HepG2 (cell line): ENCODE measurements at regions not wholly inside any gene's neighbourhood (a gene's known extent, or its start where the extent isn't known, plus 50 kb on each side); places are given as distances from the start of the nearest gene placed in this dataset.

Experiments used
- ATAC-seq: fragments of 200-7000 bp; cut with Tn5 transposase; 3 replicates; pipeline ENCODE4 v1.9.1; 2020; ENCODE audit warnings: mild to moderate bottlenecking, moderate library complexity
- BruUV-seq: library from RNA; stranded (reverse); fragments of 400-500 nt; replicated peaks from 2 replicates; lab custom pipeline; 2021; lab: Mats Ljungman, UMichigan
- CTCF ChIA-PET: fragments of 300-600 bp; formaldehyde crosslinking; extraction: SDS; loops from one replicate; lab custom pipeline; 2021; ENCODE audit warnings: low total read pairs, inconsistent platforms, low intra/inter-chr PET ratio; lab: Yijun Ruan, JAX
- POLR2A ChIA-PET: fragments of 350-600 bp; sonication (Branson Sonifier 250); formaldehyde crosslinking; loops from one replicate; lab custom pipeline; 2020; ENCODE audit warnings: antibody characterized with exemption, inconsistent platforms; lab: Yijun Ruan, JAX
- DNase-seq: peaks from one replicate; pipeline ENCODE4 v3.0.0-alpha.2; 2015; ENCODE audit warnings: low spot score
- FAIRE-seq: peaks from 3 replicates; lab custom pipeline; 2011; peaks lifted over from hg19 to GRCh38; lab: Jason Lieb, UNC
- H2AFZ ChIP-seq: one replicate; pipeline ENCODE4 v1.6.1; 2011; ENCODE audit warnings: low read length, inconsistent platforms
- H3K27ac ChIP-seq: fragments of 300-600 bp; 3 replicates; pipeline ENCODE4 v1.8.0; 2011; ENCODE audit warnings: mixed run types, mild to moderate bottlenecking, mixed read lengths, low read length, inconsistent platforms; ENCODE audit not compliant: insufficient read depth; ENCODE audit errors: extremely low read length
- H3K27me3 ChIP-seq, 2 experiments: fragments of 200-600 bp in 1 of 2; 2 replicates in 1 of 2; 3 replicates in 1 of 2; pipeline versions ENCODE4 v1.6.0 to v1.8.0; 2011; ENCODE audit warnings: low read length in 2 of 2, mild to moderate bottlenecking in 2 of 2, moderate library complexity in 2 of 2, inconsistent platforms in 1 of 2; ENCODE audit not compliant: insufficient read depth in 2 of 2, control insufficient read depth in 1 of 2
- H3K36me3 ChIP-seq, 2 experiments: fragments of 200-600 bp in 1 of 2; replicated peaks in 1 of 2; 2 replicates in 1 of 2; 3 replicates in 1 of 2; pipeline versions ENCODE4 v1.5.1 to v1.8.0; 2011; ENCODE audit warnings: low read length in 2 of 2, inconsistent platforms in 1 of 2; ENCODE audit not compliant: insufficient read depth in 2 of 2, control insufficient read depth in 1 of 2
- H3K4me1 ChIP-seq: 2 replicates; pipeline ENCODE4 v1.5.1; 2012; ENCODE audit warnings: low read length, inconsistent platforms; ENCODE audit not compliant: insufficient read depth
- H3K4me2 ChIP-seq: 2 replicates; pipeline ENCODE4 v1.6.0; 2011; ENCODE audit warnings: low read depth, low read length, inconsistent platforms
- H3K4me3 ChIP-seq, 3 experiments: fragments of 200-600 bp in 1 of 3; sonication (generic), shearing (Covaris generic) in 1 of 3; replicated peaks in 1 of 3; 2 replicates each; pipeline ENCODE4 v1.5.1; 2011 to 2016; ENCODE audit warnings: low read length in 3 of 3, inconsistent platforms in 2 of 3, low read depth in 2 of 3, mild to moderate bottlenecking in 2 of 3, control low read depth in 1 of 3, mixed read lengths in 1 of 3; ENCODE audit not compliant: insufficient read depth in 1 of 3
- H3K79me2 ChIP-seq: one replicate; pipeline ENCODE4 v1.6.1; 2011; ENCODE audit warnings: low read length, inconsistent platforms; ENCODE audit not compliant: insufficient read depth
- H3K9ac ChIP-seq: 2 replicates; pipeline ENCODE4 v1.6.0; 2011; ENCODE audit warnings: mild to moderate bottlenecking, low read depth, low read length, inconsistent platforms; ENCODE audit not compliant: insufficient read depth
- H3K9me3 ChIP-seq: 2 replicates; pipeline ENCODE4 v1.5.1; 2012; ENCODE audit warnings: mild to moderate bottlenecking, low read length
- H4K20me1 ChIP-seq: 2 replicates; pipeline ENCODE4 v1.6.0; 2011; ENCODE audit warnings: inconsistent platforms, mild to moderate bottlenecking, low read length, moderate library complexity; ENCODE audit not compliant: insufficient read depth
- AKAP8 ChIP-seq: sonication (generic); formaldehyde crosslinking; IDR thresholded peaks from 2 replicates; pipeline ENCODE4 v1.5.1; 2020; ENCODE audit warnings: mild to moderate bottlenecking, missing genetic modification reagents
- CHCHD3 ChIP-seq: sonication (generic); formaldehyde crosslinking; IDR thresholded peaks from 2 replicates; pipeline ENCODE4 v1.8.0; 2022; ENCODE audit warnings: mild to moderate bottlenecking, missing genetic modification reagents, moderate library complexity
- CHD2 ChIP-seq: IDR thresholded peaks from 2 replicates; pipeline ENCODE4 v1.6.1; 2011; ENCODE audit warnings: low read depth, low read length, improper control_type of control experiment
- FOSL2 ChIP-seq: sonication (generic); formaldehyde crosslinking; IDR thresholded peaks from 2 replicates; pipeline ENCODE4 v1.4.0; 2020; ENCODE audit warnings: missing genetic modification reagents
- HNF4G ChIP-seq, 2 experiments: sonication (generic) in 1 of 2; formaldehyde crosslinking in 1 of 2; IDR thresholded peaks; 2 replicates each; pipeline versions ENCODE4 v1.4.0 to v1.6.1; 2011 to 2020; ENCODE audit warnings: borderline replicate concordance in 2 of 2, low read depth in 2 of 2, mild to moderate bottlenecking in 2 of 2, low read length in 1 of 2, missing genetic modification reagents in 1 of 2, moderate library complexity in 1 of 2
- NRL ChIP-seq: sonication (generic); formaldehyde crosslinking; IDR thresholded peaks from 2 replicates; pipeline ENCODE4 v1.5.0; 2020; ENCODE audit warnings: missing genetic modification reagents, mild to moderate bottlenecking, moderate library complexity, borderline replicate concordance
- SP4 ChIP-seq: sonication (generic); formaldehyde crosslinking; IDR thresholded peaks from 2 replicates; pipeline ENCODE4 v1.8.1; 2023; ENCODE audit warnings: mild to moderate bottlenecking, missing genetic modification reagents
- ZMYM2 ChIP-seq: sonication (generic); formaldehyde crosslinking; IDR thresholded peaks from 2 replicates; pipeline ENCODE4 v1.8.0; 2022; ENCODE audit warnings: mild to moderate bottlenecking, missing genetic modification reagents
- ZNF737 ChIP-seq: sonication (generic); formaldehyde crosslinking; IDR thresholded peaks from 2 replicates; pipeline ENCODE4 v1.5.0; 2020; ENCODE audit warnings: missing genetic modification reagents, mild to moderate bottlenecking, borderline replicate concordance
- WGBS: methylation state at CpG from one replicate; pipeline ENCODE4 v1.1.6; 2017; ENCODE audit warnings: low lambda C conversion rate; 5-methylcytosine and 5-hydroxymethylcytosine counted together
- in situ Hi-C: cut with HindIII; loops from 2 replicates; pipeline ENCODE4 v1.10.0; 2017; ENCODE audit warnings: low pct_unique_long_range_greater_than_20kb; ENCODE audit not compliant: extremely low pct_ligation_motif_present
- intact Hi-C: fragments of 100-400 bp; cut with micrococcal nuclease; formaldehyde crosslinking; loops from one replicate; pipeline ENCODE4 v1.10.0; 2022; ENCODE audit not compliant: unreplicated experiment
- TF ChIP-seq, protein P1 (sequence below): sonication (generic); formaldehyde crosslinking; IDR thresholded peaks from 2 replicates; pipeline ENCODE4 v1.8.0; 2022; ENCODE audit warnings: missing genetic modification reagents, mild to moderate bottlenecking, moderate library complexity, borderline replicate concordance
- TF ChIP-seq, protein P2 (sequence below): sonication (generic); formaldehyde crosslinking; IDR thresholded peaks from 2 replicates; pipeline ENCODE4 v1.4.0; 2020; ENCODE audit warnings: mild to moderate bottlenecking, missing genetic modification reagents
- TF ChIP-seq, protein P3 (sequence below): sonication (generic); formaldehyde crosslinking; IDR thresholded peaks from 2 replicates; pipeline ENCODE4 v1.5.0; 2020; ENCODE audit warnings: missing genetic modification reagents
- TF ChIP-seq, protein P4 (sequence below): IDR thresholded peaks from 2 replicates; pipeline ENCODE4 v1.6.1; 2016; ENCODE audit warnings: control low read depth

DNA sequence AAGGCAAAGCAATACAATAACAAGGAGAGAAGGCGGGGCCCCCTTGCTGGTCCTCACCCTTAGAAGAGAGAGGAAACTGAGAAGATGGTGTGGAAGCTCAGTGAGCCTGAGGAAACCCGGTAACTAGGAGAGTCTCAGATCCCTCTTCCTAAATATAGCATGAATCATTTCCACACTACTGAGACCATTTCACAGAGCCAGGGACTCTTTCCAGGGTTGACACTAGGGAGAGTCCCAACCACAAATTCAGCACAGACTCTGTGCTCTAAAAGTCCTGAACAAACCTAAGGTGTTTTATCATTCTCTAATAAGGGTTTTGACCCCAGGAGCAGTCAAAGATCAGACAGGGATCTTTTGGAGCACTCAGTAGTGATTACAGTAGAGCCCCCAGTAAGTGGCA, 647.7 kb downstream of the KCNT2 start:
- Histone ChIP-seq H3K27me3 (no peaks in the 10 kb centered on the region), H3K9me3 (no peaks in the 10 kb centered on the region)
- CTCF ChIA-PET, result no interaction called here
- WGBS, result 18% methylated on average over 2 of the region's 2 CpGs
- TF ChIP-seq ZMYM2 (no peak), AKAP8 (CRISPR knock-in tag) (no peak), CHCHD3 (no peak), HNF4G (IDR thresholded peaks at IDR 0.05; ENCODE audit: borderline replicate concordance, low read depth, low read length) (no peak), HNF4G (CRISPR knock-in tag; IDR thresholded peaks at IDR 0.05; ENCODE audit: borderline replicate concordance, low read depth) (no peak), NRL (CRISPR knock-in tag) (no peak)
- TF ChIP-seq, protein P1, sequence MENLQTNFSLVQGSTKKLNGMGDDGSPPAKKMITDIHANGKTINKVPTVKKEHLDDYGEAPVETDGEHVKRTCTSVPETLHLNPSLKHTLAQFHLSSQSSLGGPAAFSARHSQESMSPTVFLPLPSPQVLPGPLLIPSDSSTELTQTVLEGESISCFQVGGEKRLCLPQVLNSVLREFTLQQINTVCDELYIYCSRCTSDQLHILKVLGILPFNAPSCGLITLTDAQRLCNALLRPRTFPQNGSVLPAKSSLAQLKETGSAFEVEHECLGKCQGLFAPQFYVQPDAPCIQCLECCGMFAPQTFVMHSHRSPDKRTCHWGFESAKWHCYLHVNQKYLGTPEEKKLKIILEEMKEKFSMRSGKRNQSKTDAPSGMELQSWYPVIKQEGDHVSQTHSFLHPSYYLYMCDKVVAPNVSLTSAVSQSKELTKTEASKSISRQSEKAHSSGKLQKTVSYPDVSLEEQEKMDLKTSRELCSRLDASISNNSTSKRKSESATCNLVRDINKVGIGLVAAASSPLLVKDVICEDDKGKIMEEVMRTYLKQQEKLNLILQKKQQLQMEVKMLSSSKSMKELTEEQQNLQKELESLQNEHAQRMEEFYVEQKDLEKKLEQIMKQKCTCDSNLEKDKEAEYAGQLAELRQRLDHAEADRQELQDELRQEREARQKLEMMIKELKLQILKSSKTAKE, result no peak
- TF ChIP-seq, all 625 proteins: peak for 0
- BruUV-seq, result no TSS peak
- in situ Hi-C loops, result no loop called here
- H3K9ac ChIP-seq, result no peak overlapping the region
- intact Hi-C loops, result no loop called here
- DNase-seq (no peak), FAIRE-seq (no peak), ATAC-seq (no peak)
- no peaks in the 10 kb centered on the region for H3K36me3 ChIP-seq
- no peak overlapping the region for H3K4me2 ChIP-seq
- H3K4me3 ChIP-seq, result no peak overlapping the region
- POLR2A ChIA-PET, result no interaction called here
- no peak overlapping the region for H3K27ac ChIP-seq
- H4K20me1 ChIP-seq, result no peaks in the 10 kb centered on the region
- no peaks in the 10 kb centered on the region for H3K79me2 ChIP-seq
- no peaks in the 10 kb centered on the region for H3K4me1 ChIP-seq
- no peak overlapping the region for H2AFZ ChIP-seq

DNA sequence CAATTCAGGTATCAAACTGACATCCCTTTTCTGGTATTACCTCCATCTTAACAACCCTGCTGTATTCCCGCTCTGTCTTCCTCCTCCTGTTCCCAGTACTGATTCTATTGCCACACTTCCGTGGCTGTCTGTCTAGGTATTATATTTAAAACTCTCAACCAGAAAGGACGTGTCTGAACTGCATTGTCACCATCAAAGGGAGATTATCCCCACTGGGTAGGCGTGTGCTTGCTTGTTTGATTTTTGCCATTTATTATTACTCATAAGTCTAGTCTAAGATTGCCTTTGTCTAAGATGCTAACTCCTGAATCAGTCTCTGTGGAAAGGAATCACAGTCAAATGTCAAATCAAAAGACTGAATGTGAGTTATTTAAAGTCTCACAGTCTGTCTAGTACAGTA, 650.1 kb downstream of the KCNT2 start:
- POLR2A ChIA-PET, result no interaction called here
- H3K4me1 ChIP-seq, result no peaks in the 10 kb centered on the region
- no peaks in the 10 kb centered on the region for H3K27me3 ChIP-seq
- intact Hi-C loops, result no loop called here
- no peak overlapping the region for H3K27ac ChIP-seq
- WGBS, result 9% methylated on average over 4 of the region's 4 CpGs
- BruUV-seq, result no TSS peak
- H2AFZ ChIP-seq, result no peak overlapping the region
- no peaks in the 10 kb centered on the region for H3K36me3 ChIP-seq
- FAIRE-seq (no peak), ATAC-seq (no peak), DNase-seq (no peak)
- H4K20me1 ChIP-seq, result no peaks in the 10 kb centered on the region
- no peak overlapping the region for H3K4me3 ChIP-seq
- no peaks in the 10 kb centered on the region for H3K79me2 ChIP-seq
- H3K9me3 ChIP-seq, result no peaks in the 10 kb centered on the region
- no peak overlapping the region for H3K4me2 ChIP-seq
- CTCF ChIA-PET, result no interaction called here
- H3K9ac ChIP-seq, result no peak overlapping the region
- in situ Hi-C loops, result no loop called here
- no peak for TF ChIP-seq ZNF737 (CRISPR knock-in tag)
- TF ChIP-seq, protein P2, sequence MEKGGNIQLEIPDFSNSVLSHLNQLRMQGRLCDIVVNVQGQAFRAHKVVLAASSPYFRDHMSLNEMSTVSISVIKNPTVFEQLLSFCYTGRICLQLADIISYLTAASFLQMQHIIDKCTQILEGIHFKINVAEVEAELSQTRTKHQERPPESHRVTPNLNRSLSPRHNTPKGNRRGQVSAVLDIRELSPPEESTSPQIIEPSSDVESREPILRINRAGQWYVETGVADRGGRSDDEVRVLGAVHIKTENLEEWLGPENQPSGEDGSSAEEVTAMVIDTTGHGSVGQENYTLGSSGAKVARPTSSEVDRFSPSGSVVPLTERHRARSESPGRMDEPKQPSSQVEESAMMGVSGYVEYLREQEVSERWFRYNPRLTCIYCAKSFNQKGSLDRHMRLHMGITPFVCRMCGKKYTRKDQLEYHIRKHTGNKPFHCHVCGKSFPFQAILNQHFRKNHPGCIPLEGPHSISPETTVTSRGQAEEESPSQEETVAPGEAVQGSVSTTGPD, result no peak
- TF ChIP-seq CHD2, result no peak
- TF ChIP-seq FOSL2 (CRISPR knock-in tag), result no peak
- TF ChIP-seq, protein P3, sequence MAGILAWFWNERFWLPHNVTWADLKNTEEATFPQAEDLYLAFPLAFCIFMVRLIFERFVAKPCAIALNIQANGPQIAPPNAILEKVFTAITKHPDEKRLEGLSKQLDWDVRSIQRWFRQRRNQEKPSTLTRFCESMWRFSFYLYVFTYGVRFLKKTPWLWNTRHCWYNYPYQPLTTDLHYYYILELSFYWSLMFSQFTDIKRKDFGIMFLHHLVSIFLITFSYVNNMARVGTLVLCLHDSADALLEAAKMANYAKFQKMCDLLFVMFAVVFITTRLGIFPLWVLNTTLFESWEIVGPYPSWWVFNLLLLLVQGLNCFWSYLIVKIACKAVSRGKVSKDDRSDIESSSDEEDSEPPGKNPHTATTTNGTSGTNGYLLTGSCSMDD (CRISPR knock-in tag), result no peak
- TF ChIP-seq, protein P4, sequence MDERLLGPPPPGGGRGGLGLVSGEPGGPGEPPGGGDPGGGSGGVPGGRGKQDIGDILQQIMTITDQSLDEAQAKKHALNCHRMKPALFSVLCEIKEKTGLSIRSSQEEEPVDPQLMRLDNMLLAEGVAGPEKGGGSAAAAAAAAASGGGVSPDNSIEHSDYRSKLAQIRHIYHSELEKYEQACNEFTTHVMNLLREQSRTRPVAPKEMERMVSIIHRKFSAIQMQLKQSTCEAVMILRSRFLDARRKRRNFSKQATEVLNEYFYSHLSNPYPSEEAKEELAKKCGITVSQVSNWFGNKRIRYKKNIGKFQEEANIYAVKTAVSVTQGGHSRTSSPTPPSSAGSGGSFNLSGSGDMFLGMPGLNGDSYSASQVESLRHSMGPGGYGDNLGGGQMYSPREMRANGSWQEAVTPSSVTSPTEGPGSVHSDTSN, result no peak
- TF ChIP-seq SP4, result no peak
